ENCODE measurements at regions not wholly inside any gene's neighbourhood (a gene's known extent, or its start where the extent isn't known, plus 50 kb on each side); places are given as distances from the start of the nearest gene placed in this dataset.

DNA sequence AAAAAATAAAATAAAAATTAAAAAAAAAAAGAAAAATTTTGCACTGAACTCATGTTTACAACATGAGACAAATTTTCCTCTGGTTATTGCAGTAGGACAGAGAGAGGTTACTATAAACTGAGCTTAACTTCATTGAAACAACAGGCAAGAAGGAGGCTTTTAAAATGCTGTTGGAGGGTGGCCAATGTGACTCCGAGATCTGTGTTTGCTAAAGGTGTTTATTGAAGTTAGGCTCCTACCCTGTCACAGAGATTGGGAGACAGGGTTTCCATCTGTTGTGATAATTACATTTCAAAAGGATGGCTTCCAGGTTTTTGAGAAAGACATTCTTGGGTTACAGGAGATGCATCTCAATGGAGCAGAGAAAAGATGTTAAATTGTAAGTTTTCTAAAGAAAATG is 370.5 kb upstream of the HS3ST1 start (continued):
- TF ChIP-seq, protein P1, sequence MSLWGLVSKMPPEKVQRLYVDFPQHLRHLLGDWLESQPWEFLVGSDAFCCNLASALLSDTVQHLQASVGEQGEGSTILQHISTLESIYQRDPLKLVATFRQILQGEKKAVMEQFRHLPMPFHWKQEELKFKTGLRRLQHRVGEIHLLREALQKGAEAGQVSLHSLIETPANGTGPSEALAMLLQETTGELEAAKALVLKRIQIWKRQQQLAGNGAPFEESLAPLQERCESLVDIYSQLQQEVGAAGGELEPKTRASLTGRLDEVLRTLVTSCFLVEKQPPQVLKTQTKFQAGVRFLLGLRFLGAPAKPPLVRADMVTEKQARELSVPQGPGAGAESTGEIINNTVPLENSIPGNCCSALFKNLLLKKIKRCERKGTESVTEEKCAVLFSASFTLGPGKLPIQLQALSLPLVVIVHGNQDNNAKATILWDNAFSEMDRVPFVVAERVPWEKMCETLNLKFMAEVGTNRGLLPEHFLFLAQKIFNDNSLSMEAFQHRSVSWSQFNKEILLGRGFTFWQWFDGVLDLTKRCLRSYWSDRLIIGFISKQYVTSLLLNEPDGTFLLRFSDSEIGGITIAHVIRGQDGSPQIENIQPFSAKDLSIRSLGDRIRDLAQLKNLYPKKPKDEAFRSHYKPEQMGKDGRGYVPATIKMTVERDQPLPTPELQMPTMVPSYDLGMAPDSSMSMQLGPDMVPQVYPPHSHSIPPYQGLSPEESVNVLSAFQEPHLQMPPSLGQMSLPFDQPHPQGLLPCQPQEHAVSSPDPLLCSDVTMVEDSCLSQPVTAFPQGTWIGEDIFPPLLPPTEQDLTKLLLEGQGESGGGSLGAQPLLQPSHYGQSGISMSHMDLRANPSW (CRISPR knock-in tag; conservative IDR thresholded peaks at IDR 0.05; ENCODE audit: low read depth), result no peak
- TF ChIP-seq SMAD3 (CRISPR knock-in tag; IDR thresholded peaks at IDR 0.05; ENCODE audit: borderline replicate concordance) (no peak), ZNF317 (CRISPR knock-in tag; IDR thresholded peaks at IDR 0.05; ENCODE audit: borderline replicate concordance, low read depth) (no peak), ZNF416 (CRISPR knock-in tag; IDR thresholded peaks at IDR 0.05) (no peak)
- TF ChIP-seq, protein P2, sequence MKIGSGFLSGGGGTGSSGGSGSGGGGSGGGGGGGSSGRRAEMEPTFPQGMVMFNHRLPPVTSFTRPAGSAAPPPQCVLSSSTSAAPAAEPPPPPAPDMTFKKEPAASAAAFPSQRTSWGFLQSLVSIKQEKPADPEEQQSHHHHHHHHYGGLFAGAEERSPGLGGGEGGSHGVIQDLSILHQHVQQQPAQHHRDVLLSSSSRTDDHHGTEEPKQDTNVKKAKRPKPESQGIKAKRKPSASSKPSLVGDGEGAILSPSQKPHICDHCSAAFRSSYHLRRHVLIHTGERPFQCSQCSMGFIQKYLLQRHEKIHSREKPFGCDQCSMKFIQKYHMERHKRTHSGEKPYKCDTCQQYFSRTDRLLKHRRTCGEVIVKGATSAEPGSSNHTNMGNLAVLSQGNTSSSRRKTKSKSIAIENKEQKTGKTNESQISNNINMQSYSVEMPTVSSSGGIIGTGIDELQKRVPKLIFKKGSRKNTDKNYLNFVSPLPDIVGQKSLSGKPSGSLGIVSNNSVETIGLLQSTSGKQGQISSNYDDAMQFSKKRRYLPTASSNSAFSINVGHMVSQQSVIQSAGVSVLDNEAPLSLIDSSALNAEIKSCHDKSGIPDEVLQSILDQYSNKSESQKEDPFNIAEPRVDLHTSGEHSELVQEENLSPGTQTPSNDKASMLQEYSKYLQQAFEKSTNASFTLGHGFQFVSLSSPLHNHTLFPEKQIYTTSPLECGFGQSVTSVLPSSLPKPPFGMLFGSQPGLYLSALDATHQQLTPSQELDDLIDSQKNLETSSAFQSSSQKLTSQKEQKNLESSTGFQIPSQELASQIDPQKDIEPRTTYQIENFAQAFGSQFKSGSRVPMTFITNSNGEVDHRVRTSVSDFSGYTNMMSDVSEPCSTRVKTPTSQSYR (CRISPR knock-in tag; IDR thresholded peaks at IDR 0.05), result no peak
- TF ChIP-seq, protein P3, sequence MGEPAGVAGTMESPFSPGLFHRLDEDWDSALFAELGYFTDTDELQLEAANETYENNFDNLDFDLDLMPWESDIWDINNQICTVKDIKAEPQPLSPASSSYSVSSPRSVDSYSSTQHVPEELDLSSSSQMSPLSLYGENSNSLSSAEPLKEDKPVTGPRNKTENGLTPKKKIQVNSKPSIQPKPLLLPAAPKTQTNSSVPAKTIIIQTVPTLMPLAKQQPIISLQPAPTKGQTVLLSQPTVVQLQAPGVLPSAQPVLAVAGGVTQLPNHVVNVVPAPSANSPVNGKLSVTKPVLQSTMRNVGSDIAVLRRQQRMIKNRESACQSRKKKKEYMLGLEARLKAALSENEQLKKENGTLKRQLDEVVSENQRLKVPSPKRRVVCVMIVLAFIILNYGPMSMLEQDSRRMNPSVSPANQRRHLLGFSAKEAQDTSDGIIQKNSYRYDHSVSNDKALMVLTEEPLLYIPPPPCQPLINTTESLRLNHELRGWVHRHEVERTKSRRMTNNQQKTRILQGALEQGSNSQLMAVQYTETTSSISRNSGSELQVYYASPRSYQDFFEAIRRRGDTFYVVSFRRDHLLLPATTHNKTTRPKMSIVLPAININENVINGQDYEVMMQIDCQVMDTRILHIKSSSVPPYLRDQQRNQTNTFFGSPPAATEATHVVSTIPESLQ (CRISPR knock-in tag; IDR thresholded peaks at IDR 0.05), result no peak

DNA sequence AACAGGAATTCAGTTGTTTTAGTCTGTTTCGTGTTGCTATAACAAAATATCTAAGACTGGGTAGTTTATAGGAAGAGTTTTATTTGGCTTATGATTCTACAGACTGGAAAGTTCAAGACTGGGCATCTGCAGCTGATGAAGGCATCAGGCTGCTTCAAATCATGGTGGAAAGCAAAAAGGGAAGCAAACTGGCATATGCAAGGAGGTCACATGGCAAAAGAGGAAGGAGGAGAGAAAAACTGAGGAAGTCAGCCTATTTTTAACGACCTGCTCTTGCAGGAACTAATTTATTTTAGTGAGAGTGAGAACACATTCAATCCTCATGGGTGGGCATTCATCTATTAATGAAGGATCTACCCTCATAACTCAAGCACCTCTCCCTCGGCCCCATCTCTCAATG is 363.1 kb upstream of the HS3ST1 start:
- Mint-ChIP-seq H3K4me3 (no peak overlapping the region), H3K4me1 (peaks cover 8% of the 10 kb centered on the region; the same call in 1 of the 2 replicates), H3K27ac (no peak overlapping the region), H3K9me3 (peaks cover 33% of the 10 kb centered on the region), H3K27me3 (ENCODE audit: low read depth) (no peaks in the 10 kb centered on the region; the same call in 1 of the 2 replicates), H3K36me3 (peaks cover 19% of the 10 kb centered on the region)
- CTCF ChIA-PET, result no interaction called here
- ATAC-seq (no peak), DNase-seq (ENCODE audit: low spot score) (no peak)
- POLR2A ChIA-PET, result no interaction called here
- TF ChIP-seq CBFB (CRISPR knock-in tag; IDR thresholded peaks at IDR 0.05; ENCODE audit: low read depth) (no peak), NR1H2 (CRISPR knock-in tag; IDR thresholded peaks at IDR 0.05) (no peak), ZNF232 (CRISPR knock-in tag; IDR thresholded peaks at IDR 0.05) (no peak), MYBL2 (CRISPR knock-in tag; IDR thresholded peaks at IDR 0.05) (no peak)

DNA sequence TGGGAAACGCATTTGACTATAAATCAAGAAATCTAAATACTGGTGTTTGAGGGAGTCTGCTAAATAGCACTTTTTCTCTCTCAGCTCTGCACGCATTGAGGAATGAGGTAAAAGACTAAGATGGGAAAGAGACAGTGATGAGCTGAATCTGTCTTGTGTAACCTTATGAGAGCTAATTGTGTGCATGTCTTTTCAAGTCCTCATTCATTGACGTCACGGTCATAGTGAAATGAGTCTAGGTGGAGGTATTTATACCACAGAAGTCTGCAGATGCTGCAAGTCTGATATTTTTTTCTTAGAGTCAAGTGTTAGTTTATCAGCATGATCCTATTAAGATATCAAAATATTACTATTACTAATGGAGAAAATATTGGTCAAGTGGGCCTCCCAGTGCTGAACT is 361.5 kb upstream of the HS3ST1 start:
- Mint-ChIP-seq H3K27me3 (ENCODE audit: low read depth) (no peaks in the 10 kb centered on the region; the same call in 1 of the 2 replicates), H3K4me3 (no peak overlapping the region), H3K27ac (no peak overlapping the region), H3K9me3 (peaks cover 37% of the 10 kb centered on the region), H3K36me3 (peaks cover 16% of the 10 kb centered on the region), H3K4me1 (peaks cover 8% of the 10 kb centered on the region; the same call in 1 of the 2 replicates)
- ATAC-seq (no peak), DNase-seq (ENCODE audit: low spot score) (no peak)
- ChIA-PET CTCF (no interaction called here), POLR2A (no interaction called here)
- TF ChIP-seq SMAD3 (CRISPR knock-in tag; IDR thresholded peaks at IDR 0.05; ENCODE audit: borderline replicate concordance) (no peak), GRHL2 (CRISPR knock-in tag; IDR thresholded peaks at IDR 0.05; ENCODE audit: insufficient replicate concordance, severe bottlenecking) (no peak), PRRX2 (CRISPR knock-in tag; IDR thresholded peaks at IDR 0.05) (no peak), TCF7 (CRISPR knock-in tag; IDR thresholded peaks at IDR 0.05; ENCODE audit: low read depth) (no peak), ZNF232 (CRISPR knock-in tag; IDR thresholded peaks at IDR 0.05) (no peak), ZBTB21 (CRISPR knock-in tag; IDR thresholded peaks at IDR 0.05; ENCODE audit: borderline replicate concordance) (no peak), NFE2L1 (CRISPR knock-in tag; IDR thresholded peaks at IDR 0.05) (no peak)
- TF ChIP-seq, protein P4, sequence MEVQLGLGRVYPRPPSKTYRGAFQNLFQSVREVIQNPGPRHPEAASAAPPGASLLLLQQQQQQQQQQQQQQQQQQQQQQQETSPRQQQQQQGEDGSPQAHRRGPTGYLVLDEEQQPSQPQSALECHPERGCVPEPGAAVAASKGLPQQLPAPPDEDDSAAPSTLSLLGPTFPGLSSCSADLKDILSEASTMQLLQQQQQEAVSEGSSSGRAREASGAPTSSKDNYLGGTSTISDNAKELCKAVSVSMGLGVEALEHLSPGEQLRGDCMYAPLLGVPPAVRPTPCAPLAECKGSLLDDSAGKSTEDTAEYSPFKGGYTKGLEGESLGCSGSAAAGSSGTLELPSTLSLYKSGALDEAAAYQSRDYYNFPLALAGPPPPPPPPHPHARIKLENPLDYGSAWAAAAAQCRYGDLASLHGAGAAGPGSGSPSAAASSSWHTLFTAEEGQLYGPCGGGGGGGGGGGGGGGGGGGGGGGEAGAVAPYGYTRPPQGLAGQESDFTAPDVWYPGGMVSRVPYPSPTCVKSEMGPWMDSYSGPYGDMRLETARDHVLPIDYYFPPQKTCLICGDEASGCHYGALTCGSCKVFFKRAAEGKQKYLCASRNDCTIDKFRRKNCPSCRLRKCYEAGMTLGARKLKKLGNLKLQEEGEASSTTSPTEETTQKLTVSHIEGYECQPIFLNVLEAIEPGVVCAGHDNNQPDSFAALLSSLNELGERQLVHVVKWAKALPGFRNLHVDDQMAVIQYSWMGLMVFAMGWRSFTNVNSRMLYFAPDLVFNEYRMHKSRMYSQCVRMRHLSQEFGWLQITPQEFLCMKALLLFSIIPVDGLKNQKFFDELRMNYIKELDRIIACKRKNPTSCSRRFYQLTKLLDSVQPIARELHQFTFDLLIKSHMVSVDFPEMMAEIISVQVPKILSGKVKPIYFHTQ (CRISPR knock-in tag; IDR thresholded peaks at IDR 0.05), result no peak
- TF ChIP-seq, protein P5, sequence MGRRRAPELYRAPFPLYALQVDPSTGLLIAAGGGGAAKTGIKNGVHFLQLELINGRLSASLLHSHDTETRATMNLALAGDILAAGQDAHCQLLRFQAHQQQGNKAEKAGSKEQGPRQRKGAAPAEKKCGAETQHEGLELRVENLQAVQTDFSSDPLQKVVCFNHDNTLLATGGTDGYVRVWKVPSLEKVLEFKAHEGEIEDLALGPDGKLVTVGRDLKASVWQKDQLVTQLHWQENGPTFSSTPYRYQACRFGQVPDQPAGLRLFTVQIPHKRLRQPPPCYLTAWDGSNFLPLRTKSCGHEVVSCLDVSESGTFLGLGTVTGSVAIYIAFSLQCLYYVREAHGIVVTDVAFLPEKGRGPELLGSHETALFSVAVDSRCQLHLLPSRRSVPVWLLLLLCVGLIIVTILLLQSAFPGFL (CRISPR knock-in tag; IDR thresholded peaks at IDR 0.05; ENCODE audit: borderline replicate concordance), result no peak
- TF ChIP-seq, protein P6, sequence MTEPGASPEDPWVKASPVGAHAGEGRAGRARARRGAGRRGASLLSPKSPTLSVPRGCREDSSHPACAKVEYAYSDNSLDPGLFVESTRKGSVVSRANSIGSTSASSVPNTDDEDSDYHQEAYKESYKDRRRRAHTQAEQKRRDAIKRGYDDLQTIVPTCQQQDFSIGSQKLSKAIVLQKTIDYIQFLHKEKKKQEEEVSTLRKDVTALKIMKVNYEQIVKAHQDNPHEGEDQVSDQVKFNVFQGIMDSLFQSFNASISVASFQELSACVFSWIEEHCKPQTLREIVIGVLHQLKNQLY (CRISPR knock-in tag; IDR thresholded peaks at IDR 0.05), result no peak
- TF ChIP-seq, protein P7, sequence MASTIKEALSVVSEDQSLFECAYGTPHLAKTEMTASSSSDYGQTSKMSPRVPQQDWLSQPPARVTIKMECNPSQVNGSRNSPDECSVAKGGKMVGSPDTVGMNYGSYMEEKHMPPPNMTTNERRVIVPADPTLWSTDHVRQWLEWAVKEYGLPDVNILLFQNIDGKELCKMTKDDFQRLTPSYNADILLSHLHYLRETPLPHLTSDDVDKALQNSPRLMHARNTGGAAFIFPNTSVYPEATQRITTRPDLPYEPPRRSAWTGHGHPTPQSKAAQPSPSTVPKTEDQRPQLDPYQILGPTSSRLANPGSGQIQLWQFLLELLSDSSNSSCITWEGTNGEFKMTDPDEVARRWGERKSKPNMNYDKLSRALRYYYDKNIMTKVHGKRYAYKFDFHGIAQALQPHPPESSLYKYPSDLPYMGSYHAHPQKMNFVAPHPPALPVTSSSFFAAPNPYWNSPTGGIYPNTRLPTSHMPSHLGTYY (CRISPR knock-in tag; IDR thresholded peaks at IDR 0.05), result no peak
